ENCODE measurements at regions not wholly inside any gene's neighbourhood (a gene's known extent, or its start where the extent isn't known, plus 50 kb on each side); places are given as distances from the start of the nearest gene placed in this dataset.

DNA sequence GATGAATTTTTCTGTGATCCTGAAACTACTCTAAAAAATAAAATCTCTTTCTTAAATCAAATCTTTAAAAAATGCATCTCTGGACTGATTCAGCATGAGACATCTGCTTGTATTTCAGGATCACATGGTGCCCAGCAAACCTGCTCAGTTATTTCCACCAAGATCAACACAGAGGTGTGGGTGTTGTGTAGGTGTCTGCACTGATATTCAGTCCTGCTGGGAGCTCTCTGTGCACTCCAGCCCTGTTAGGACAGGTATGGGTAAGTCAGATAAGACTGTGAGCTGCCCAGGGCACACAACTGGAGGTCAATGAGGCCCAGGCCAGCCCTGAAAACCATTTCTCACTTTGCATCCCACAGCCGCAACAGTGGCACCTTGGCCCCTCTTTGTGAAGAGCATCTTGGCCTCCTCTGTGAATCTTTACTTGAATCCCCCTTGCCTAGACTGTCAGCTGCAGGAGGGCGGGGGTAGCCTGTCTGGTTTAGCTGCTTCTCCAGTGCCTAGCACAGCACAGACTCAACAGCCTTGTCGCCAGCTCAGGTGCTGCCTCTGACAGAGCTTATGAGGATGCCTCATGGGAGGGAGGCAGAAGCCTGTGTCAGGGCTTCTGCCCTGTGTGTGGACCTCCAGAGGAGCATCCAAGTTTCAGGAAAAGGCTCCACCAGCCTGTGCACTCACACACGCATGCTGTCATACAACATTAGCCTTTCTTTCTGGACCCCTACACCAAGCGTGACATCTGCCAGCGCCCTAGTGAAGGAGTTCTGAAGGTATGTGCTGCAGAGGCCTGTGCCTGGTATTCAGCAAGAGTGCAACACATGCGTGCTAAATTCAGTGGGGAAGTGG lies 187.6 kb upstream of the CST7 start:
- no peak for TF ChIP-seq ZNF530 (tag by site-specific recombination; IDR thresholded peaks at IDR 0.05; ENCODE audit: low read depth)
- no peak for TF ChIP-seq GLI2 (tag by site-specific recombination; IDR thresholded peaks at IDR 0.05; ENCODE audit: borderline replicate concordance, low read depth)
- no peak for TF ChIP-seq HOXA7 (CRISPR knock-in tag; IDR thresholded peaks at IDR 0.05; ENCODE audit: borderline replicate concordance)
- TF ChIP-seq, protein P1, sequence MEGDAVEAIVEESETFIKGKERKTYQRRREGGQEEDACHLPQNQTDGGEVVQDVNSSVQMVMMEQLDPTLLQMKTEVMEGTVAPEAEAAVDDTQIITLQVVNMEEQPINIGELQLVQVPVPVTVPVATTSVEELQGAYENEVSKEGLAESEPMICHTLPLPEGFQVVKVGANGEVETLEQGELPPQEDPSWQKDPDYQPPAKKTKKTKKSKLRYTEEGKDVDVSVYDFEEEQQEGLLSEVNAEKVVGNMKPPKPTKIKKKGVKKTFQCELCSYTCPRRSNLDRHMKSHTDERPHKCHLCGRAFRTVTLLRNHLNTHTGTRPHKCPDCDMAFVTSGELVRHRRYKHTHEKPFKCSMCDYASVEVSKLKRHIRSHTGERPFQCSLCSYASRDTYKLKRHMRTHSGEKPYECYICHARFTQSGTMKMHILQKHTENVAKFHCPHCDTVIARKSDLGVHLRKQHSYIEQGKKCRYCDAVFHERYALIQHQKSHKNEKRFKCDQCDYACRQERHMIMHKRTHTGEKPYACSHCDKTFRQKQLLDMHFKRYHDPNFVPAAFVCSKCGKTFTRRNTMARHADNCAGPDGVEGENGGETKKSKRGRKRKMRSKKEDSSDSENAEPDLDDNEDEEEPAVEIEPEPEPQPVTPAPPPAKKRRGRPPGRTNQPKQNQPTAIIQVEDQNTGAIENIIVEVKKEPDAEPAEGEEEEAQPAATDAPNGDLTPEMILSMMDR (tag by site-specific recombination; IDR thresholded peaks at IDR 0.05): no peak
- TF ChIP-seq MZF1 (tag by site-specific recombination; IDR thresholded peaks at IDR 0.05; ENCODE audit: borderline replicate concordance): no peak
- no peak for TF ChIP-seq ZNF426 (tag by site-specific recombination; IDR thresholded peaks at IDR 0.05)
- no peak for TF ChIP-seq ZNF549 (tag by site-specific recombination; IDR thresholded peaks at IDR 0.05)
- TF ChIP-seq, protein P2, sequence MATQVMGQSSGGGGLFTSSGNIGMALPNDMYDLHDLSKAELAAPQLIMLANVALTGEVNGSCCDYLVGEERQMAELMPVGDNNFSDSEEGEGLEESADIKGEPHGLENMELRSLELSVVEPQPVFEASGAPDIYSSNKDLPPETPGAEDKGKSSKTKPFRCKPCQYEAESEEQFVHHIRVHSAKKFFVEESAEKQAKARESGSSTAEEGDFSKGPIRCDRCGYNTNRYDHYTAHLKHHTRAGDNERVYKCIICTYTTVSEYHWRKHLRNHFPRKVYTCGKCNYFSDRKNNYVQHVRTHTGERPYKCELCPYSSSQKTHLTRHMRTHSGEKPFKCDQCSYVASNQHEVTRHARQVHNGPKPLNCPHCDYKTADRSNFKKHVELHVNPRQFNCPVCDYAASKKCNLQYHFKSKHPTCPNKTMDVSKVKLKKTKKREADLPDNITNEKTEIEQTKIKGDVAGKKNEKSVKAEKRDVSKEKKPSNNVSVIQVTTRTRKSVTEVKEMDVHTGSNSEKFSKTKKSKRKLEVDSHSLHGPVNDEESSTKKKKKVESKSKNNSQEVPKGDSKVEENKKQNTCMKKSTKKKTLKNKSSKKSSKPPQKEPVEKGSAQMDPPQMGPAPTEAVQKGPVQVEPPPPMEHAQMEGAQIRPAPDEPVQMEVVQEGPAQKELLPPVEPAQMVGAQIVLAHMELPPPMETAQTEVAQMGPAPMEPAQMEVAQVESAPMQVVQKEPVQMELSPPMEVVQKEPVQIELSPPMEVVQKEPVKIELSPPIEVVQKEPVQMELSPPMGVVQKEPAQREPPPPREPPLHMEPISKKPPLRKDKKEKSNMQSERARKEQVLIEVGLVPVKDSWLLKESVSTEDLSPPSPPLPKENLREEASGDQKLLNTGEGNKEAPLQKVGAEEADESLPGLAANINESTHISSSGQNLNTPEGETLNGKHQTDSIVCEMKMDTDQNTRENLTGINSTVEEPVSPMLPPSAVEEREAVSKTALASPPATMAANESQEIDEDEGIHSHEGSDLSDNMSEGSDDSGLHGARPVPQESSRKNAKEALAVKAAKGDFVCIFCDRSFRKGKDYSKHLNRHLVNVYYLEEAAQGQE (tag by site-specific recombination; IDR thresholded peaks at IDR 0.05): no peak
- no peak for TF ChIP-seq ZNF660 (tag by site-specific recombination; IDR thresholded peaks at IDR 0.05)
